Suprapubic skin (tissue), 4 donors: ENCODE measurements at regions not wholly inside any gene's neighbourhood (a gene's known extent, or its start where the extent isn't known, plus 50 kb on each side); places are given as distances from the start of the nearest gene placed in this dataset.

Experiments used
- EP300 ChIP-seq: sonication (generic); formaldehyde crosslinking; IDR thresholded peaks from one replicate; pipeline ENCODE4 v1.6.1; 2017; ENCODE audit warnings: antibody characterized with exemption
- POLR2A ChIP-seq, 2 donors: fragments of 450-650 bp; IDR thresholded peaks; one replicate each; pipeline ENCODE4 v1.6.1; 2017; ENCODE audit warnings: antibody characterized with exemption in 2 of 2, mild to moderate bottlenecking in 2 of 2, moderate library complexity in 2 of 2
- POLR2AphosphoS5 ChIP-seq, 3 donors: sonication (generic); formaldehyde crosslinking; IDR thresholded peaks; one replicate each; pipeline ENCODE4 v1.6.1; 2017; ENCODE audit warnings: antibody characterized with exemption in 3 of 3
- TF ChIP-seq, protein P1 (sequence below), 2 donors: fragments of 200-600 bp in 1 of 2; fragments of 450-650 bp in 1 of 2; sonication (generic) in 1 of 2; IDR thresholded peaks; one replicate each; pipeline ENCODE4 v1.5.1; 2016 to 2019; ENCODE audit warnings: antibody characterized with exemption in 2 of 2, mild to moderate bottlenecking in 1 of 2, moderate library complexity in 1 of 2

DNA sequence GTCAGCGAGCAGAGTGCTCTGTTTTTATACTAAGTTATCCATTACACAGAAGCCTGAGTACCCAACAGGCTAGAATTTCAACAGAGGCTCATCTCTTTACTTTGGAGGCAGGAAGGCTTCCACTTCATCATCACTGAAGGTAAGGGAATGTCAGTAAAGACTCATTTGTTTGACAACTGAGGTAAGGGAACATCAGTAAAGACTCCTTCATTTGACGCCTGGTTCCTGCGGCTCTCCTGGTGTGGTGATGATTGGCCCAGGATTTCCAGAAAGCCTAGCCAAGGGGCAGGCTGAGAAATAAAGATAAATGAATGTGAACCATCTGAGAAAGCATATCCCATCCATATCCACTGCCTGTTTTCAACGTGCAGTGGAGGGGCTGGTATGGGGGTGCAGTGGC, 244.6 kb upstream of the ECI2 start:
- TF ChIP-seq POLR2AphosphoS5 (IDR thresholded peaks at IDR 0.05) (no peak), POLR2A (IDR thresholded peaks at IDR 0.05) (no peak), EP300 (no peak)
- TF ChIP-seq, protein P1, sequence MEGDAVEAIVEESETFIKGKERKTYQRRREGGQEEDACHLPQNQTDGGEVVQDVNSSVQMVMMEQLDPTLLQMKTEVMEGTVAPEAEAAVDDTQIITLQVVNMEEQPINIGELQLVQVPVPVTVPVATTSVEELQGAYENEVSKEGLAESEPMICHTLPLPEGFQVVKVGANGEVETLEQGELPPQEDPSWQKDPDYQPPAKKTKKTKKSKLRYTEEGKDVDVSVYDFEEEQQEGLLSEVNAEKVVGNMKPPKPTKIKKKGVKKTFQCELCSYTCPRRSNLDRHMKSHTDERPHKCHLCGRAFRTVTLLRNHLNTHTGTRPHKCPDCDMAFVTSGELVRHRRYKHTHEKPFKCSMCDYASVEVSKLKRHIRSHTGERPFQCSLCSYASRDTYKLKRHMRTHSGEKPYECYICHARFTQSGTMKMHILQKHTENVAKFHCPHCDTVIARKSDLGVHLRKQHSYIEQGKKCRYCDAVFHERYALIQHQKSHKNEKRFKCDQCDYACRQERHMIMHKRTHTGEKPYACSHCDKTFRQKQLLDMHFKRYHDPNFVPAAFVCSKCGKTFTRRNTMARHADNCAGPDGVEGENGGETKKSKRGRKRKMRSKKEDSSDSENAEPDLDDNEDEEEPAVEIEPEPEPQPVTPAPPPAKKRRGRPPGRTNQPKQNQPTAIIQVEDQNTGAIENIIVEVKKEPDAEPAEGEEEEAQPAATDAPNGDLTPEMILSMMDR (IDR thresholded peaks at IDR 0.05) = no peak
